Stomach smooth muscle (tissue), 2 donors: ENCODE measurements at regions not wholly inside any gene's neighbourhood (a gene's known extent, or its start where the extent isn't known, plus 50 kb on each side); places are given as distances from the start of the nearest gene placed in this dataset.

ENCODE experiments used
- H3K27ac ChIP-seq: one replicate; pipeline ENCODE4 v1.7.0; 2013; ENCODE audit warnings: mild to moderate bottlenecking, low read length, inconsistent platforms
- H3K27me3 ChIP-seq, 2 donors: one replicate each; pipeline ENCODE4 v1.7.0; 2013; ENCODE audit warnings: low read length in 2 of 2; ENCODE audit not compliant: insufficient read depth in 2 of 2, control insufficient read depth in 1 of 2
- H3K36me3 ChIP-seq, 2 donors: one replicate each; pipeline ENCODE4 v1.7.0; 2013; ENCODE audit warnings: low read length in 2 of 2; ENCODE audit not compliant: control insufficient read depth in 2 of 2, insufficient read depth in 2 of 2
- H3K4me1 ChIP-seq: one replicate; pipeline ENCODE4 v1.7.0; 2013; ENCODE audit warnings: low read length; ENCODE audit not compliant: control insufficient read depth, insufficient read depth
- H3K4me3 ChIP-seq, 2 donors: one replicate each; pipeline ENCODE4 v1.7.0; 2013; ENCODE audit warnings: low read length in 2 of 2
- H3K9ac ChIP-seq, 2 donors: one replicate each; pipeline ENCODE4 v1.7.0; 2013; ENCODE audit warnings: low read length in 2 of 2, mild to moderate bottlenecking in 1 of 2
- H3K9me3 ChIP-seq, 2 donors: one replicate each; pipeline ENCODE4 v1.7.0; 2013; ENCODE audit warnings: low read length in 2 of 2; ENCODE audit not compliant: control insufficient read depth in 2 of 2
- donor health status: healthy.
- donor health status: Pancreatic carcinoma.

- Histone ChIP-seq H3K27ac (no peak overlapping the region), H3K27me3 (no peaks in the 10 kb centered on the region), H3K4me3 (no peak overlapping the region), H3K9ac (no peak overlapping the region), H3K36me3 (no peaks in the 10 kb centered on the region), H3K4me1 (no peaks in the 10 kb centered on the region), H3K9me3 (no peaks in the 10 kb centered on the region)
These were observed 423.7 kb downstream of the LRIG3 start for GRCh38 chr12:58496411-58497190.

GRCh38 chr12:58500399-58500798, 419.9 kb downstream of the LRIG3 start:
- Histone ChIP-seq H3K27me3 (no peaks in the 10 kb centered on the region), H3K36me3 (no peaks in the 10 kb centered on the region), H3K4me3 (no peak overlapping the region), H3K9ac (no peak overlapping the region), H3K9me3 (no peaks in the 10 kb centered on the region), H3K4me1 (peaks cover 3% of the 10 kb centered on the region), H3K27ac (no peak overlapping the region)

- no peaks in the 10 kb centered on the region for H3K27me3 ChIP-seq
- no peak overlapping the region for H3K4me3 ChIP-seq
- H3K36me3 ChIP-seq: no peaks in the 10 kb centered on the region
- no peak overlapping the region for H3K9ac ChIP-seq
- peaks cover 3% of the 10 kb centered on the region for H3K4me1 ChIP-seq
- no peak overlapping the region for H3K27ac ChIP-seq
- H3K9me3 ChIP-seq: no peaks in the 10 kb centered on the region
These were observed 418.1 kb downstream of the LRIG3 start for GRCh38 chr12:58502226-58502625.

- Histone ChIP-seq H3K4me1 (peaks cover 3% of the 10 kb centered on the region), H3K9me3 (no peaks in the 10 kb centered on the region), H3K9ac (no peak overlapping the region), H3K27ac (no peak overlapping the region), H3K4me3 (no peak overlapping the region), H3K36me3 (no peaks in the 10 kb centered on the region), H3K27me3 (no peaks in the 10 kb centered on the region)
These were observed 417.5 kb downstream of the LRIG3 start for GRCh38 chr12:58502841-58503240.

DNA sequence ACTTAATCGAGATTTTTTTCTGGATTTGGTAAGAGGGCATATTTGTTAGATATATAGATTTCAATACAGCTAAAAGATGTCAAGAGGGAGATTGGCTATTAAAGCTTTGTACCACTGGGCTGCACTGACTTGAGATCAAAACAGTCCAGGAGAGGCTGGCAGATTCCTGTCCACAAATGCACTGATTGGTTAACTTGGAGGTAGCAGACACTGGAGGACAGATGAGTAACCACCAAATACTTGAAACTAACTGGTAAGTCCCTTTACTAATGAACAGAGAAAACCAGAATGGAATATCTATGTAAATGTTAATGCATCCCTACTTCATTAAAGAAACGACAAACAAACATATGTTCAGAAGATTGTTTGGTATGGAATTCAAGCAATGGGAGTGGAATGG, 416.6 kb downstream of the LRIG3 start:
- H3K27me3 ChIP-seq: no peaks in the 10 kb centered on the region
- no peak overlapping the region for H3K9ac ChIP-seq
- H3K36me3 ChIP-seq: no peaks in the 10 kb centered on the region
- H3K4me1 ChIP-seq: peaks cover 3% of the 10 kb centered on the region
- no peak overlapping the region for H3K27ac ChIP-seq
- H3K9me3 ChIP-seq: no peaks in the 10 kb centered on the region
- H3K4me3 ChIP-seq: no peak overlapping the region

DNA sequence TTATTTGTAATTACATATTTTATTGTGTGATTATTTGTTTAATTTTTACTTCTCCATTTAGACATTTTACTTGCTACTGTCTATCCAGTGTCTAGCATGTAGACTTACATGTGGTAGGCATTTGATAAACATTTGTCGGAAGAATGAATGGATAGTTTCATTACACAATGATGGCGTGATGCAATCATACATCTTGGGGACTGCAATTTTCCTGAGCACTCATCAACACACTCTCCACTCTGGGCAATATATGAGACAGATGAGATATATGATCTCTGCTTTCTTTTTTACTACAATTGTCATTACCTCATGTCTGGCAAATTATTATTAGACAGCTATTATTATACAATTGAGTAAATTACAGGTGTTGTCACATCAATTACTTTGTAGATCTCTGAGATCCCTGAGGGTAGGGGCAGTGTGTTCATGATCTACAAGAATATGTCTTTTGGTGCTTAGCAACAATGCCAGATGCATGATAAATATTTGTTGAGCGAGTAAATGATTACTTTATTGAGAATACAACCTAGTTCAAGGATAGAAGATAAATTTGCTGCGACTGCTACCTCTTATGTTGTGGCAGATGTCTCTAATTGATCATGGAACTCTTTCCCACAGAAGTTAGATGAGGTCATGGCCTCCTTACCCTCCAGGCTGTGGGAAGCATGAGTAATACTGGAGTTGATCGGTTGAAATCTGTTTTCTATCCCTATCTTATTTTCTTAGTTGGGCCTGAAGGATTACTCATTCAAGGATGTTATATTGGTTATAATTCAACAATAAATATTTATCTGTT, 416.0 kb downstream of the LRIG3 start:
- no peaks in the 10 kb centered on the region for H3K27me3 ChIP-seq
- H3K36me3 ChIP-seq: no peaks in the 10 kb centered on the region
- H3K4me1 ChIP-seq: peaks cover 3% of the 10 kb centered on the region
- H3K9ac ChIP-seq: no peak overlapping the region
- no peak overlapping the region for H3K4me3 ChIP-seq
- no peaks in the 10 kb centered on the region for H3K9me3 ChIP-seq
- H3K27ac ChIP-seq: no peak overlapping the region

- no peak overlapping the region for H3K27ac ChIP-seq
- H3K9ac ChIP-seq: no peak overlapping the region
- H3K9me3 ChIP-seq: no peaks in the 10 kb centered on the region
- no peak overlapping the region for H3K4me3 ChIP-seq
- H3K4me1 ChIP-seq: no peaks in the 10 kb centered on the region
- no peaks in the 10 kb centered on the region for H3K36me3 ChIP-seq
- H3K27me3 ChIP-seq: no peaks in the 10 kb centered on the region
These were observed 411.0 kb downstream of the LRIG3 start for GRCh38 chr12:58509116-58509885.

DNA sequence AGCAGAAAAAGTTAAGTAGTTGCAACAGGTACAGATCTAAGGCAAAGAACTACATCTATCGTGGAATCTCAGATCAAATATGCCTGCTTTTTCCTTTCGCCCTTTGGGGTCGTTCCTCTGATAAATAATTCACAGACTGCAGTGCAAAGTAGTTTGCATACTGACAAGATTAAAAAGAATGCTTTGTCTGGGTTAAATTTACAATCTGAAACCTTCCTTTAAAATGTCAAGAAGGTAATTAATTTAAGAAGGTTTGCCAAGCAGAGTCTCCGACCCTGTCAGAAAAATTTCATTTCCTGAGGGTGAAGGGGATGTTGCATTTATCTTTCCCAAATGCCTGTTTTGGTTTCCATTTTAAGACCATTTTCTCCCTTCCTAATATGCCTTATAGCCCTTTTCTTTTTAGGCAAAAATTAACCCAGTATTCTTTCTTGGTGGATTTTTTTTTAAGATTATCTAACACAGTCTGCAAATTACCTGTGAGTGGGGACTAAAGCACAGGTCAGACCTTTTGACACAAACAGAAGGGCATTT, 406.9 kb downstream of the LRIG3 start:
- Histone ChIP-seq H3K9me3 (peaks cover 0 to 3% of the 10 kb centered on the region in 2 donors), H3K27ac (no peak overlapping the region), H3K4me3 (no peak overlapping the region), H3K36me3 (no peaks in the 10 kb centered on the region), H3K4me1 (no peaks in the 10 kb centered on the region), H3K27me3 (no peaks in the 10 kb centered on the region), H3K9ac (no peak overlapping the region)

- H3K9ac ChIP-seq: no peak overlapping the region
- H3K4me1 ChIP-seq: no peaks in the 10 kb centered on the region
- no peaks in the 10 kb centered on the region for H3K36me3 ChIP-seq
- H3K4me3 ChIP-seq: no peak overlapping the region
- no peak overlapping the region for H3K27ac ChIP-seq
- no peaks in the 10 kb centered on the region for H3K27me3 ChIP-seq
- peaks cover 0 to 3% of the 10 kb centered on the region in 2 donors for H3K9me3 ChIP-seq
These were observed 406.5 kb downstream of the LRIG3 start for GRCh38 chr12:58513852-58514251.

- peaks cover 0 to 3% of the 10 kb centered on the region in 2 donors for H3K9me3 ChIP-seq
- H3K9ac ChIP-seq: no peak overlapping the region
- H3K4me3 ChIP-seq: no peak overlapping the region
- H3K36me3 ChIP-seq: no peaks in the 10 kb centered on the region
- H3K27me3 ChIP-seq: no peaks in the 10 kb centered on the region
- no peaks in the 10 kb centered on the region for H3K4me1 ChIP-seq
- no peak overlapping the region for H3K27ac ChIP-seq
These were observed 400.5 kb downstream of the LRIG3 start for GRCh38 chr12:58519839-58520238.
